ENCODE measurements at regions not wholly inside any gene's neighbourhood (a gene's known extent, or its start where the extent isn't known, plus 50 kb on each side); places are given as distances from the start of the nearest gene placed in this dataset.

DNA sequence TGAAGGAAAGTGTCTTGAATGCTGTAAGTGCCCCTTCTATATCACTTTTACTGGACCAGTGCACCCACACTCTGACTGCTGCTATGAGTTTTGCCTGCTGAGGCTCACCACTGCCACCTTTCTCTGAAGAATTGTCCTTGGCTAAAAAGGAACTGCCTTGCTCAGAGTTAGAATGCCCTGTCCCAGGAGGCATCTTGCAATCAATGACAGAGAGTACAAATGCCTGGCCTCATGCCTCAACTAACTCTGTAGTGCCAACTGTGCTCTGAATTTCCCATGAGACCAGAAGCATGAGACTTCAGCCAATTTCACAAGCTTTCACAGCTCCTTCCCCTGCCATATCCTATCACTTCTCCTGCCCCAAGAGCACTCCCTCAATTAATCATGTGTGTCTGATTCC is 569.7 kb downstream of the ZNF608 start:
- dilution Hi-C loops (cut with MboI; ENCODE audit: extremely low pct_ligation_motif_present, low sequenced_read_pairs): no loop called here
- Histone ChIP-seq H3K79me2 (ENCODE audit: control insufficient read depth, insufficient read depth, low read length) (no peaks in the 10 kb centered on the region), H3K4me2 (ENCODE audit: control insufficient read depth, extremely low read depth, insufficient read depth, low read depth, low read length) (no peak overlapping the region), H3K9me1 (ENCODE audit: control insufficient read depth, extremely low read depth, insufficient read depth, low read length) (no peaks in the 10 kb centered on the region), H3K9ac (ENCODE audit: control insufficient read depth, extremely low read depth, insufficient read depth, low read length) (no peak overlapping the region), H3K27ac (ENCODE audit: control insufficient read depth, insufficient read depth, low read length) (no peak overlapping the region), H3K36me3 (ENCODE audit: control insufficient read depth in 2 of 2, extremely low read depth in 1 of 2, insufficient read depth in 2 of 2, low read length in 2 of 2) (no peaks in the 10 kb centered on the region), H3K4me1 (ENCODE audit: control insufficient read depth, extremely low read depth, insufficient read depth, low read length) (no peaks in the 10 kb centered on the region), H4K20me1 (ENCODE audit: control insufficient read depth, extremely low read depth, insufficient read depth, low read length) (no peaks in the 10 kb centered on the region), H2AFZ (ENCODE audit: control insufficient read depth, low read length) (no peak overlapping the region), H3K9me3 (ENCODE audit: control insufficient read depth, low read depth, low read length) (no peaks in the 10 kb centered on the region), H3K4me3 (ENCODE audit: control insufficient read depth in 2 of 3, extremely low read depth in 1 of 3, insufficient read depth in 2 of 3, low read depth in 1 of 3, low read length in 3 of 3) (no peak overlapping the region), H3K27me3 (ENCODE audit: control insufficient read depth, extremely low read depth, insufficient read depth, low read length) (no peaks in the 10 kb centered on the region)
- FAIRE-seq (no peak), DNase-seq (ENCODE audit: low read depth, low spot score) (no peak)
- TF ChIP-seq, protein P1, sequence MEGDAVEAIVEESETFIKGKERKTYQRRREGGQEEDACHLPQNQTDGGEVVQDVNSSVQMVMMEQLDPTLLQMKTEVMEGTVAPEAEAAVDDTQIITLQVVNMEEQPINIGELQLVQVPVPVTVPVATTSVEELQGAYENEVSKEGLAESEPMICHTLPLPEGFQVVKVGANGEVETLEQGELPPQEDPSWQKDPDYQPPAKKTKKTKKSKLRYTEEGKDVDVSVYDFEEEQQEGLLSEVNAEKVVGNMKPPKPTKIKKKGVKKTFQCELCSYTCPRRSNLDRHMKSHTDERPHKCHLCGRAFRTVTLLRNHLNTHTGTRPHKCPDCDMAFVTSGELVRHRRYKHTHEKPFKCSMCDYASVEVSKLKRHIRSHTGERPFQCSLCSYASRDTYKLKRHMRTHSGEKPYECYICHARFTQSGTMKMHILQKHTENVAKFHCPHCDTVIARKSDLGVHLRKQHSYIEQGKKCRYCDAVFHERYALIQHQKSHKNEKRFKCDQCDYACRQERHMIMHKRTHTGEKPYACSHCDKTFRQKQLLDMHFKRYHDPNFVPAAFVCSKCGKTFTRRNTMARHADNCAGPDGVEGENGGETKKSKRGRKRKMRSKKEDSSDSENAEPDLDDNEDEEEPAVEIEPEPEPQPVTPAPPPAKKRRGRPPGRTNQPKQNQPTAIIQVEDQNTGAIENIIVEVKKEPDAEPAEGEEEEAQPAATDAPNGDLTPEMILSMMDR (optimal IDR thresholded peaks at IDR 0.05 in 1 of 3, IDR thresholded peaks at IDR 0.05 in 1 of 3, conservative IDR thresholded peaks at IDR 0.05 in 1 of 3; ENCODE audit: extremely low read depth in 1 of 3, insufficient read depth in 2 of 3, low read length in 3 of 3): peak in 2 of 3 experiments; percentile 19 to 48
- TF ChIP-seq EZH2 (IDR thresholded peaks at IDR 0.05; ENCODE audit: low read length): no peak

- Histone ChIP-seq H3K9me1 (ENCODE audit: control insufficient read depth, extremely low read depth, insufficient read depth, low read length) (no peaks in the 10 kb centered on the region), H2AFZ (ENCODE audit: control insufficient read depth, low read length) (no peak overlapping the region), H4K20me1 (ENCODE audit: control insufficient read depth, extremely low read depth, insufficient read depth, low read length) (no peaks in the 10 kb centered on the region), H3K36me3 (ENCODE audit: control insufficient read depth in 2 of 2, extremely low read depth in 1 of 2, insufficient read depth in 2 of 2, low read length in 2 of 2) (no peaks in the 10 kb centered on the region), H3K9me3 (ENCODE audit: control insufficient read depth, low read depth, low read length) (no peaks in the 10 kb centered on the region), H3K4me2 (ENCODE audit: control insufficient read depth, extremely low read depth, insufficient read depth, low read depth, low read length) (no peak overlapping the region), H3K27me3 (ENCODE audit: control insufficient read depth, extremely low read depth, insufficient read depth, low read length) (no peaks in the 10 kb centered on the region), H3K27ac (ENCODE audit: control insufficient read depth, insufficient read depth, low read length) (no peak overlapping the region), H3K4me3 (ENCODE audit: control insufficient read depth in 2 of 3, extremely low read depth in 1 of 3, insufficient read depth in 2 of 3, low read depth in 1 of 3, low read length in 3 of 3) (no peak overlapping the region), H3K79me2 (ENCODE audit: control insufficient read depth, insufficient read depth, low read length) (no peaks in the 10 kb centered on the region), H3K9ac (ENCODE audit: control insufficient read depth, extremely low read depth, insufficient read depth, low read length) (no peak overlapping the region), H3K4me1 (ENCODE audit: control insufficient read depth, extremely low read depth, insufficient read depth, low read length) (no peaks in the 10 kb centered on the region)
- dilution Hi-C loops (cut with MboI; ENCODE audit: extremely low pct_ligation_motif_present, low sequenced_read_pairs): no loop called here
- FAIRE-seq (no peak), DNase-seq (ENCODE audit: low read depth, low spot score) (no peak)
- TF ChIP-seq EZH2 (IDR thresholded peaks at IDR 0.05; ENCODE audit: low read length): no peak
- TF ChIP-seq, protein P1 (optimal IDR thresholded peaks at IDR 0.05 in 1 of 3, IDR thresholded peaks at IDR 0.05 in 1 of 3, conservative IDR thresholded peaks at IDR 0.05 in 1 of 3; ENCODE audit: extremely low read depth in 1 of 3, insufficient read depth in 2 of 3, low read length in 3 of 3): no peak
Observed at GRCh38 chr5:124173386-124173785, 573.1 kb downstream of the ZNF608 start.

Measured in keratinocyte (primary cell).